Astrocyte (in vitro differentiated cells and primary cell): ENCODE measurements at regions not wholly inside any gene's neighbourhood (a gene's known extent, or its start where the extent isn't known, plus 50 kb on each side); places are given as distances from the start of the nearest gene placed in this dataset.

Experiments
- EZH2 ChIP-seq: IDR thresholded peaks from 2 replicates; pipeline ENCODE4 v1.6.1; 2012; ENCODE audit warnings: mild to moderate bottlenecking, low read length, inconsistent platforms; ENCODE audit not compliant: insufficient read depth
- TF ChIP-seq, protein P1 (sequence below): IDR thresholded peaks from 2 replicates; pipeline ENCODE4 v1.5.1; 2011; ENCODE audit warnings: low read depth, mild to moderate bottlenecking, inconsistent platforms, low read length, moderate library complexity; ENCODE audit not compliant: insufficient read depth

GRCh38 chr5:162916368-162916767 is 521.0 kb upstream of the CCNG1 start:
- TF ChIP-seq, protein P1, sequence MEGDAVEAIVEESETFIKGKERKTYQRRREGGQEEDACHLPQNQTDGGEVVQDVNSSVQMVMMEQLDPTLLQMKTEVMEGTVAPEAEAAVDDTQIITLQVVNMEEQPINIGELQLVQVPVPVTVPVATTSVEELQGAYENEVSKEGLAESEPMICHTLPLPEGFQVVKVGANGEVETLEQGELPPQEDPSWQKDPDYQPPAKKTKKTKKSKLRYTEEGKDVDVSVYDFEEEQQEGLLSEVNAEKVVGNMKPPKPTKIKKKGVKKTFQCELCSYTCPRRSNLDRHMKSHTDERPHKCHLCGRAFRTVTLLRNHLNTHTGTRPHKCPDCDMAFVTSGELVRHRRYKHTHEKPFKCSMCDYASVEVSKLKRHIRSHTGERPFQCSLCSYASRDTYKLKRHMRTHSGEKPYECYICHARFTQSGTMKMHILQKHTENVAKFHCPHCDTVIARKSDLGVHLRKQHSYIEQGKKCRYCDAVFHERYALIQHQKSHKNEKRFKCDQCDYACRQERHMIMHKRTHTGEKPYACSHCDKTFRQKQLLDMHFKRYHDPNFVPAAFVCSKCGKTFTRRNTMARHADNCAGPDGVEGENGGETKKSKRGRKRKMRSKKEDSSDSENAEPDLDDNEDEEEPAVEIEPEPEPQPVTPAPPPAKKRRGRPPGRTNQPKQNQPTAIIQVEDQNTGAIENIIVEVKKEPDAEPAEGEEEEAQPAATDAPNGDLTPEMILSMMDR, result no peak
- TF ChIP-seq EZH2, result no peak
